GM13977 (cell line): ENCODE measurements at regions not wholly inside any gene's neighbourhood (a gene's known extent, or its start where the extent isn't known, plus 50 kb on each side); places are given as distances from the start of the nearest gene placed in this dataset.

Experiments used
- DNase-seq: peaks from one replicate; pipeline ENCODE4 v3.0.0; 2012; ENCODE audit warnings: low spot score
- in situ Hi-C: fragments of 300-500 bp; cut with MboI; formaldehyde crosslinking; loops from one replicate; pipeline ENCODE4 v1.12.0; 2022; ENCODE audit warnings: low sequenced_read_pairs, low pct_unique_long_range_greater_than_20kb, mixed read lengths, inconsistent platforms; ENCODE audit not compliant: unreplicated experiment
- TF ChIP-seq, protein P1 (sequence below): IDR thresholded peaks from 2 replicates; pipeline ENCODE4 v1.5.1; 2012; ENCODE audit warnings: mild to moderate bottlenecking, control low read depth; ENCODE audit not compliant: insufficient read depth; ENCODE audit errors: extremely low read depth, missing control alignments

- DNase-seq, result no peak
- TF ChIP-seq, protein P1, sequence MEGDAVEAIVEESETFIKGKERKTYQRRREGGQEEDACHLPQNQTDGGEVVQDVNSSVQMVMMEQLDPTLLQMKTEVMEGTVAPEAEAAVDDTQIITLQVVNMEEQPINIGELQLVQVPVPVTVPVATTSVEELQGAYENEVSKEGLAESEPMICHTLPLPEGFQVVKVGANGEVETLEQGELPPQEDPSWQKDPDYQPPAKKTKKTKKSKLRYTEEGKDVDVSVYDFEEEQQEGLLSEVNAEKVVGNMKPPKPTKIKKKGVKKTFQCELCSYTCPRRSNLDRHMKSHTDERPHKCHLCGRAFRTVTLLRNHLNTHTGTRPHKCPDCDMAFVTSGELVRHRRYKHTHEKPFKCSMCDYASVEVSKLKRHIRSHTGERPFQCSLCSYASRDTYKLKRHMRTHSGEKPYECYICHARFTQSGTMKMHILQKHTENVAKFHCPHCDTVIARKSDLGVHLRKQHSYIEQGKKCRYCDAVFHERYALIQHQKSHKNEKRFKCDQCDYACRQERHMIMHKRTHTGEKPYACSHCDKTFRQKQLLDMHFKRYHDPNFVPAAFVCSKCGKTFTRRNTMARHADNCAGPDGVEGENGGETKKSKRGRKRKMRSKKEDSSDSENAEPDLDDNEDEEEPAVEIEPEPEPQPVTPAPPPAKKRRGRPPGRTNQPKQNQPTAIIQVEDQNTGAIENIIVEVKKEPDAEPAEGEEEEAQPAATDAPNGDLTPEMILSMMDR, result no peak
- in situ Hi-C loops, result no loop called here
Observed at GRCh38 chr22:19580291-19580890, 56.2 kb upstream of the CLDN5 start.

- in situ Hi-C loops, result no loop called here
- TF ChIP-seq, protein P1, result no peak
- DNase-seq, result no peak
Observed at GRCh38 chr22:19582033-19582693, 58.0 kb upstream of the CLDN5 start.

DNA sequence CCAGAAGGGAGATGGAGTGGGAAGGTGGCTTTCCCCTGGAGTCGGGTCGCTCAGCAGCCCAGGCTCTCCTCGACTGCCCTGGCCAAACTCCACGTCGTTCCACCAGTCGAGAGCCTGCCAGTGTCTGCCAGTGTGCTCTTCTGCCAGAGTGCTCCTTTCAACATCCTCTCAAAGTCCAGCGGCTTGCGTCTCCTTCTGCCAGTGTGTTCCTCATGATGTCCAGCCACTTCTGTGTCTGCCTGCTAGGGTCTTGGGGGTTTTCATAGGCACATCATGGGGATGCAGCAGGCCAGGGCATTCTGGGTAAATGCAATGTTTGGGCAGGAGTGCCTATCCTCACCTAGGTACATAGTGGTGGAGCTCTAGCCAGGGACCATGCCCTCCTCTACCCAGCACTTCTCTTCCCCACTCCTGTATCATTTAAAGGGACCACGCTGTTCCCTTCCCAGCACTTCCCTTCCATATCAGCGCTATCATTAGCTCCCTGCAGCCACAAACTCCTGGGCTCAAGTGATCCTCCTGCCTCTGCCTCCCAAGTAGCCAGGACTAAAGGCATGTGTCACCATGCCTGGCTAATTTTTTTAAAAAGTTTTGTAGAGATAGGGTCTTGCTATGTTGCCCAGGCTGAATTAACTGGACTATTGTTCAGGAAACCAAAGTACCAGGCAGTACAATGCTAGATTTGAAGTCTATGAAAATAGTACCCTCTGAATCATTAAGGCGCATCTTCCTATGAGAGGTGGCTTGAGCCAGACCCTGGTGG, 62.9 kb upstream of the CLDN5 start:
- TF ChIP-seq, protein P1, result no peak
- no peak for DNase-seq
- in situ Hi-C loops, result no loop called here

DNA sequence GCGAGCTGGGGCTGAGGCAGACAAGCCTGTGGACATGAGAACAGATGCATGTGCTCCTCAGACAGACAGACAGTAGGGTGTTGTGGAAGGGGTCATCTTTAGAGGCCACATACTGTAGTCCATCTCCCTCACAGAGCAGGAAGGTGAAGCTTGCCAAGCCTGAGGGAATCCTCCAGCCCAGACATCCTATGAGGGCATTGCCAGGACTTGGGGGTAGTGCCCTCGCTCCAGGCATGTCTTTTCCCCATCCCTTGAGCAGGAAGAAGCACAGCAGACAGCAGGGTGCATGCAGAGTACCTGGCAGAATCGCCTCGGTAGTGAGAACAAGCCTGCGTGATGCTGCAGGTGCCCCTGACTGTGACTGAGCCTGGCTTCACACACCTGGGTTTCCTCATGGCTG, 66.5 kb upstream of the CLDN5 start:
- DNase-seq, result no peak
- TF ChIP-seq, protein P1, result no peak
- in situ Hi-C loops, result no loop called here

GRCh38 chr22:19591568-19591967, 67.4 kb upstream of the CLDN5 start:
- no peak for DNase-seq
- in situ Hi-C loops, result no loop called here
- TF ChIP-seq, protein P1, result no peak

DNA sequence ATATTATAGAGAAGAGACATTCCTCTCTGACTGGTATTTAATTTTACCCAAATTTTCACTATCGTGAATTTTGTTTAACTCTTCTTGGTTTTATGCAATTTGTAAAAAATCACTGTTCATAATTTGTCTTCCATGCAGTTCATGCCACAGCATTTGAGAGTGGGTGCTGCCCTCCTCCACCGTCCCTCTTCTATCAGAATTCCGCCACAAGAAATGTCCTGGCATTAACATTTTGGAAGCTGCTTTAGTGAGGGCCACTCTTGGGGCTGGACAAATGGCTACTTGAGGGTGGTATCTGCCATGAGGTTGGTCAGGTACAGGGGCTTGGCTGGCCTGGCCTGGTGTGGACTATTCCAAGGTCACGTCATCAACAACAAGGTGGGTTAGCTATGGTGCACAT, 68.3 kb upstream of the CLDN5 start:
- TF ChIP-seq, protein P1, result no peak
- DNase-seq, result no peak
- in situ Hi-C loops, result no loop called here
